Renal pelvis (tissue), 1 donor: ENCODE measurements at regions not wholly inside any gene's neighbourhood (a gene's known extent, or its start where the extent isn't known, plus 50 kb on each side); places are given as distances from the start of the nearest gene placed in this dataset.

Source experiments
- DNase-seq: peaks from one replicate; pipeline ENCODE4 v3.0.0-alpha.2; 2013

DNA sequence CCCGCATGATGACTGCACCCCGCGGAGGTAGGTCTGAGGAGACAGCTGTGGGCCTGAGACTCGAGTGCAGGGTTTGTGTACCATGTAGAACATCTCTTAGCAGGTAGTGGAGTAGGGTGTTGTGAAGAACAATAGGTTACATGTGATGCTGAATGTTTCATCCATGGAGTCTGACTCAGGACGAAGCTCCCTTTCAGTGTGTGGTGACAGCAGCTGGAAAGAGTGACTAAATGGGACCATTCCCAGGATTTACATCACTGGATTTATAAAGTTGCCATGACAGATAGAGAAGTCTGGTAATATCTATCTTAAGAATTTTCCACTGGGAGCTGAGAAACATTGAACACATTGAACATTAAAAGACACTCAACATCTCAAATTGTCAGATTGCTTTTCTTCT lies 259.6 kb upstream of the RGS6 start:
- no peak for DNase-seq

DNA sequence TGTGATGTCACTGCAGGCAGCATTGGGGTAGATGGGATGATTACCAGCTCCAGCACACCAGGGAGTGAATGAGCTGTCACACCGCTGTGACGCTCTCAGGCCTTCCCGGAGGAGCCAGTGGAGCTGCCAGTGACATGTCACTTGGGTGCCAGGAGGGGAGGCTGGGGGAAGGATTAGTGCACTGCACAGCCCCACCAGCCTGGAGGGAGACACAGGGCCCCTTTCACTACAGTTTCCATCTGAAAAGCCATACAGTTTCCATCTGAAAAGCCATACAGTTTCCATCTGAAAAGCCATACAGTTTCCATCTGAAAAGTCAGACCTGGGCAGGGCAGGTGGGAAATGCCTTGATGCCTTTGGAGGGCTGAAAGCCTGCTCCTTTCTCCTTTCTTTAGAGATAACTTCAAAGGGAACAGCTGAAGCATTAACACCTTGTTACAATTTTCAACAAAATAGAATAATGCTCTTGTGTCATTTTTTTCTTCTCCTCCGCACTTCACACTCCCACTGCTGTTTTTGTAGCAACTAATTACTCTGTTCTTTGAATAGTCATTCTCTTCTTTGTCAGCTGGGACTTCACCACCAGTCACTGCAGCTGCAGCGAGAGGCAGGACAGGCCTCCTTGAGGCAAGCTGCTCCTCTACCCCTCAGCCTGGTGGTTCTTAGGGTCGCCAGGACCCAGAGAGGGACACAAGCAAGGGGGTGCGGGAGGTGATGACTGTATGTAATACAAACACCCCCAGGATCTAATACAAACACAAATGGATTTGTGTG lies 256.9 kb upstream of the RGS6 start:
- no peak for DNase-seq

DNA sequence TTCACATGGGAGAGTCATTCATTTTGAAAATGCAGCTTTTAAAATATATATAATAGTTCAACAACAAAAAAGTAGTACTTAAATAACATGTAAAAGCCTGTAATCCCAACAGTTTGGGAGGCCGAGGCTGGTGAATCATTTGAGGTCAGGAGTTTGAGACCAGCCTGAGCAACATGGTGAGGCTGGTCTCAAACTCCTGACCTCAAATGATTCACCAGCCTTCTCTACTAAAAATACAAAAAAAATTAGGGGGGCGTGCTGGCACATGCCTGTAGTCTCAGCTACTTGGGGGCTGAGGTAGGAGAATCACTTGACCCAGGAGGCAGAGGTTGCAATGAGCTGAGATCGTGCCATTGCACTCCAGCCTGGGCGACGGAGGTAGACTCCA lies 256.3 kb upstream of the RGS6 start:
- no peak for DNase-seq

DNA sequence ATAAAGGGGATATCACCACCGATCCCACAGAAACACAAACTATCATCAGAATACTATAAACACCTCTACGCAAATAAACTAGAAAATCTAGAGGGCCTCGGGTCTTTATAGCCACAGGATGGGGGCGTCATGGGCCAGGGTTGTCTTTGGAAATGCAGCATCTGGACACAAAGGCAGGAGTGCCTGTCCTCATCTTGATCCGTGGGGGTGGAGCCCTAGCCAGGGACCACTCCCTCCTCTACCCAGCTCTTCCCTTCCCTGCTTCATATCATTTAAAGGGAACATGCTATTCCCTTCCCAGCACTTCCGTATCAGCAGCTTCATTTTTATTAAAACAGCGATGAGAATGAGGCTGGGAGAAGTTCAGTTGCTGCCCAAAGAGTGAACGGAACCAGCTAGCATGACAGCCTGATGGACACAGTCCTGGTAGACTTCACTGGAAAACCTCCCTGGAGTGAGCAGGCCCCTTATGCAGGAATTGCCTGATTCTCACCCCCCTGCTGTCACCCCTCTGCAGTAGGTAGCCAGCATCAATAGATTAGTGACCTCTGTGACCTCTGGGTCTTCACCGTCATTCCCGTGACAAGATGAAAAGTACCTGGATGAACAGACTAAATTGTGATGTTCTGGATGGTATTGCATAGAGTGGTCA lies 251.4 kb upstream of the RGS6 start:
- DNase-seq: no peak

DNA sequence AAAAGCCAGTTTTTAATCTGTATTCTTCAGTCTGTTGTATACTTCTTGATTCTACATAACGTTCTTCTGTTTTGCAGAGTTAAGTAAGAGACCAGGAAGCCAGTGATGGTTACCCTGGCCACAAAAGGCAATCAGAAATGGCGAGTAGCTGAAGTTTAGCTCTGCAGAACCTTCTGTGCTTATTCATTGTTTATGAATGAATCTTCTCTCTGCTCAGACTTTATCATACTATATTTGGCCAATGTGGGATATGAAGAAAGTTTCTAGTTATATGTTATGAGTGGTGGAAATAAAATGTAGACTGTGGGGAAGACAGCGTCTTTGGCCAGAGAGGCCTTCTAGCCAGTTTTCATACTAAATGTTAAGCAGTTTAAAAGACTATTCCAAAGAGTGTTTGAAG lies 249.9 kb upstream of the RGS6 start:
- no peak for DNase-seq

DNA sequence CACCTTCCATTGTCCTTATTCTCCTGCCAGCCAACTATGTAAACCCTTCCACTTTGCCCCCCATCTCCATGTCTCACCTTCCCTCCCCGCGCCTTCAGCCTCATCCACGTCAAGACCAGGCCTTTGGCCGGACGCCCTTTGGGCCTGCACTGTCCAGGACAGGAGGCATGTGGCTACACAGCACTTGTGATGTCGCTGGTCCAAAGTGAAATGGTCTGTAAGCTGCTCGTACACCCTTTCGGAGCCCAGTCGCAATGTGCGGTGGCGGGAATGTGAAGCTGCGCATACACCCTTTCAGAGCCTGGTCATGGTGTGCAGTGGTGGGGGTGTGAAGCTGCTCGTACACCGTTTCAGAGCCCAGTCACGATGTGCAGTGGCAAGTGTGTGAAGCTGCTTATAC lies 247.9 kb upstream of the RGS6 start:
- no peak for DNase-seq

DNA sequence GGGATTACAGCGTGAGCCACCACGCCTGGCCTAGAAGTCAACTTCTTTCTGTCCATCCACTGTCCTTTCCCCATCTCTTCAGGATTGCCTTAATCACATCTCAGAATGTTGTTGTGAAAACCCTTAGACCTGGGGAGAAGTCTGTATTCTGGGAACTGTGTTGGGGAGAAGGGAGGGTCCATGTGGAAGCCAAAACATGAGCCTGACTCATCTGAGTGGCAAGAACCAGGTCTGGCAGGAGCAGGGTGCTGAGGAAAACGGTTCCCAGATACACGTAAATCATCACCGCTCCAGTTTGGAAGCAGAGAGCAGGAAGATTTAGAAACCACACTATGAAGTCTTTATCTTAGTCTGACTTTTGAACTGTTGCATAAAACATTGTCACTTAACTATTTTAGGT lies 245.6 kb upstream of the RGS6 start:
- no peak for DNase-seq

DNA sequence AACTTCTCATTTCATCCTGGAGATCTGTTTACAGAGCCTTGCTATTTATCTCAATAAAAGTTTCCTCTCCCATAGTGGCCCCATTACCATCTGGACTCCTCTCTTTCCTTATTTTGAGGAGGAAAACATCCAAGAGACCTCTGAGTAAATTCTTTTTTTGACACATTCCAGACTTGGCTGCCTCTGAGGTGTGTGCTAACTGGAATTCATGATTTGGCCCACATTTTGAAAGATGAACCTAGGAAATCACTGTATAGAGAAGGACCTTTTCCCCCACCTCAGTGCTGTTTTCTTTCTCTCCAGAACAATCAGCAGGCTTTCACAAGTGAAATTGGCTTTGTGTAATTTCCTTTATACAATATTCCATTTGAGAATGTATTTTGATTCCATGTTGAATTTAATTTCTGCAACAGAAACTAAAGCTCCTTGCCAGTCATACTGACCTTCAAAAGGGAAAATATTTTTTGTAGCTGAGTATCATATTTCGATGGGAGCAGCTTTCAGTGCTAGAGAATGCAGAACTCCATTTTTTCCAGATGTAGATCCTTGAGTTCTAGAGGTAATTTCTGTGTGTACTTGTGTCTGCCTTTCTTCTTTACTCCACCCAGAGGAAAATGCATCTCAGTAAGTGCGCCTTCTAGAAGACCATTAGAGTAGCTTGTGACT lies 244.9 kb upstream of the RGS6 start:
- DNase-seq: no peak

DNA sequence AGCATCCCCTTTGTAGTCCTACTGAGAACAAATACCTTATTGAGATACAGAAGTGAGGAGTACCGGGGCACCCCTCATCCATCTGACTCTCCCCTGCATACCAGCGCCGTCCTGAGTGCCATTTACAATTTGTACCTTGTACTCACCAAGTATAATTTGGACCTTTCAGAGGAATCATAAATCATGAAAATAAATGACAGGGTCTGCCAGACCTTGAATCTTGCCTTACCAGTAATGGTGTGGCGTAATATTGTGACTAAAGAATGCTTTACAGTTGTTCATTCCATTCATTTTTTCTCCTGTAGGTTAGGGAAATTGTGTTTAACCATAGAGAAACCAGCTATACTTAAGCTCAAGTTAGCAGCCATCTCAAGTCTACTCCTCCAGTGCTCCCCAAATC lies 243.7 kb upstream of the RGS6 start:
- no peak for DNase-seq

DNA sequence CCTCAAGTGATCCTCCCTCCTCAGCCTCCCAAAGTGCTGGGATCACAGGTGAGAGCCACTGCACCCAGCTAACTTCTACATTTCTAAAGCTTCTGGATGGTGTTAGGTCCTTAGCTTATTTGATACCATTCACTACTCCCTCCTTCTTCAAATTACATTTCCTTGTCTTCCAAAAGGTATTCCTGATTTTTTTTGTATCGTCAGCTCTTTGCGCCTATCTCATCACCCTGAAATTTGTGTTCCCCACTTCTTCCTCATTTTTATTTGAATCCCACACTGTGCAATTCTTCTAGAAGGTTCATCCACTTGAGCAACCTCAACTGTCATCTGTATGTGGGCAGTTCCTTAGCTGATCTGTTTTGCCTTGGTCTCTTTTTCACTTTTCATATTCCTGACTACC lies 241.8 kb upstream of the RGS6 start:
- no peak for DNase-seq

DNA sequence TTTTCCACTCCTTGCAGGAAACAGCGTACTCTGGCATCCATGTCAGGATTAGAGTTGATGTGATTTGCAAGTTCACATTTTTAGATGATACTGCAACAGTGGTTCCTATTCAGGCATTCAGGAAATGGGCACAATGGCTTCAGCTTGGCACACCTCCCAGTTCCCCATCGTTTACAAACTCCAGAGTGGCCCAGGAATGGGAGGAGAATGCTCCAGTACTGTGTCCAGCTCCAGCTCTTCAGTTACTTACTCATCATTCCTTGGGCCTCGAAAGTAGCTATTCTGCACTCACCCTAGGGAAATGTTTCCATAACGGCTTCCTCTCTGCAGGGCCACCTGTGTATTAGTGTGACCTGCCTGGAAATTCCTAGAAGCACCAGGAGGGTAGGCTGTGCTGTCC lies 239.7 kb upstream of the RGS6 start:
- DNase-seq: no peak

DNA sequence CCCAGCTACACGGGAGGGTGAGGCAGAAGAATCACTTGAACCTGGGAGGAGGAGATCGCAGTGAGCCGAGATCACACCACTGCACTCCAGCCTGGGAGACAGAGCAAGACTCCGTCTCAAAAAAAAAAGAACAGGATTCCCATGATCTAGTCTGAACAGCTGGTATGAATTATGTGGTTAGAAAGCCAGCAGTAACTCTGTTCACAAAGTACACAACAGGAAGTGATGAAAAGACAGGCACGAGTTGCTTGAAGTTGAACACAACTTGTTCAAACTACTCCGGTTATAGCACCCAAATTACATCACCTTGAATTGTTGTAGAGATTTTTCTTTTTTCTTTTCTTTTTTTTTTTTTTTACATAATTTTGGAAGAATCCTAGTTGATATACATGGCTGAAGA lies 238.8 kb upstream of the RGS6 start:
- no peak for DNase-seq

DNA sequence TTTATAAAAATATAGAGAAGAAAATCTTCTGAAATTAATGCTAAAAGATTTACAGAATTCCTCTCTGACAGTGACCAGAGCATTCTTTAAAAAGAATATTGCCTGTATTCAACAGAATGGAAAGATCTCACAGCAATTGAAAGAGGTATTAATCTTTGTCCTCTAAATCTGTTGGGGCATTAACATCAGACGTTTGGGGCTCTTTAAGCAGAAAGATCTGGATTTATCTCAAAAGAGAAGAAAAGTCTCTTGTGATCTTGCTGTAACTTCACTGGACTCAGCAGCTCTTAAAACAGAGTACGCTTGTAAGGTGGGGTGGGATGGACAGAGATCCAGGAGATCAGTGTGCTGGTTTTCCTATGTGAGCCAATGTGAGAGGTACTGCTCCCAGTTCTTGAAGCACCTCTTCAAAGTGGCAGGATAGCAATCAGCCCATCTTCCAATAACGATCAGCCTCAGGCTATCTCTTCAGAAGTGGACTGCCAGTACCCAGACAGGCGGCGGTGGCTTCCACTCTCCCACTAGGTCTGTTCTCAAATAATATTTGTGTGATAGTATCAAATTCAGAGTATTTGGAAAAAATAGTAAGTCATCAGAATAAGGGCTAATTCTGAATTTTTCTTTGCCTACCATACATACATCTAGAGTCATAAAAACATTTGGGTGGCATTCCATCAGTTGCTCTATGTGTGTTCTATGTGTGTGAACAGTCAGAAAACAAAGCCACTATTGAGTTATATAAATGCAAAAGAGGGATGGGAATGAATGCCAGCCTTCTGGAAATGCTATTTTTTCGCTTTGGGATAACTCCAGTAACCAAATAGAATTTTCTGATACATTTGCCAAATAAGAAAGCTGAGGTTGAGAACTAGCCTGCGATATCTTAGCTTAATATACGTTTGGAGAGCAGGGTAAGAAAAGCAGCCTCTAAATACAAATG lies 237.4 kb upstream of the RGS6 start:
- no peak for DNase-seq

DNA sequence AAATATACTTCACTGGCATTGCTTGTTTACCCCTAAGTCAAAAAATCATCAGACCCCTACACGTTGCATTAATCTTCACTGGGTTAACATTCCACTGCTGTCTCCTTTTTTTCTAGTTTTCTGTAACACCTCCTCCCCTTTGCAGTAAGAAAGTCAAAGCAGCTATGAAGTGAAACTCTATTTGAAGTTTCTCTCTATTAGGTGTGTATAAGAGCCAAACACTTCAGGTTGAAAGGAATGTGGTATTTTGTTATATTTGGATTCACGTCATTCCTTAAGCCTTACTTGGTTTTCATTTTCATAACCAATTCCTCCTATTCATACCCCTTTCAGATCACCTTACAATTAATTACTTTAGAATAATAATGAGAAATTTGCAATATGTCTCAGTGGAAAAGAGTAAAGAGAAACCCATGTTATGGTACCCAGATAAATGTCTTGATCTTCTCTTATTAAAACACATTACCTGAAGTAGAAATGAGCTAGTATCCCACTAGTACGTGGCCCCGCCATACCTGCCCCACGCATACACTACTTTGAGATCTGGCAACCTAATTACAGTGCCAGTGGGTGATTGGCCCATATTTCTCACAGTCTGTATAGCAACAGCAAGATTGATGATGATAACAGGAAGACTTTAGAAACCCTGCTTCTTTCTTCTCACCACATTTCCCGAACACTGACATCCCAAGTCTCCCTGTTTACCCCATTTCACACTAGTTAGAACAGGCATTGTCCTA lies 236.4 kb upstream of the RGS6 start:
- no peak for DNase-seq

DNA sequence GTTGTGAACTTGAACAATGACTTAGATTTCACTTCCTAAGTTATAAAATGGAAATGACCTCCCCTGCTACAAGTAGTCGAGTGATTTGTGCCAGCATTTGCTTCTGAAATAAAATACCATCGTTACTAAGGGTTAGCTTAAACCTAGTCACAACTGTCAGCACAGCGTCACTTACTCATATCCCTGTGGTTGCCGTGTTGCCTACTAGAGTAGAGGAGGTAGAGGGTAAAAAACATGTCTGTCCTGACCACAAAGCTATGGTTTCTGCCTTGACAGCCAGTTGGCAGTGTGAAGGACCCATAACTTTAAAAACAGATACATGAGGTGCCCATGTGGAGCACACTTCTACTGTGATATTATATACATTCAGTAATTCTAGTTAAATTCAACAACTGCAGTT lies 234.2 kb upstream of the RGS6 start:
- DNase-seq: no peak

DNA sequence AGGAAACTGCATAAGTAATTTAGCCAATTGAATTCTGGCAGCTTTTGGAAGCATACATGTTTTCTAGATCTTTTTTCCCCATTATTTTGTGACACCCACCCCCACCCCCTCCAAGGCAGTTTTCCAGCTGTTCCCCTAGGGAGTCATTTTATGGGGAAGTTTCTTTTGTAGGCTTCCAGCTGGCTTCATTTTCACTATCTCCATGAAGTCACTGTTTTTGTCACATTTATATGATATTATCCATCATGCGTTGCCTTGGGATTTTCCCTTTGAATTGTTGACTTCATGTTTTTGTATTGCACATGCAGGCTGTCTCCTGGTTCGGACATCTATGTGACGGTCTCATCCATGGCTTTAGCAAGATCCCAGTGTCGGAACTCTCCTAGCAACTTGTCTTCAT lies 233.6 kb upstream of the RGS6 start:
- DNase-seq: peak; percentile 73

DNA sequence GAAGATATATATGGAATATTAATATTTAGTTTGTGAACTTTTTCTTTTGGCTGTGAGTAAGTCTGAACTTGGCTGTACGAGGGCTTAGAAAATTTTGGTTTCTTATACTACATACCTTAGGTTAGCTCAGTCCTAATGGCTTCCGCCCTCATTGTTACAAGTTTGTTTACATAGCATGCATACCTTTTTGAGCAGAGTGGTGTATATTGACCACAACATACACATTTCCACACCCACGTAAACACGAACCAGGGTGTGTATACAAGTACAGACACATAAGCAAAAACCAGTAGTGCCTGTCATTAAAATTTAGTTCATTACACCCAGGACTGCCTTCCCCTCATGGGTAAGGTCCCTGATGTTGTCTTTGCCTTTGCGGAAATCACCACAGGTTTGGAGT lies 230.2 kb upstream of the RGS6 start:
- DNase-seq: no peak

DNA sequence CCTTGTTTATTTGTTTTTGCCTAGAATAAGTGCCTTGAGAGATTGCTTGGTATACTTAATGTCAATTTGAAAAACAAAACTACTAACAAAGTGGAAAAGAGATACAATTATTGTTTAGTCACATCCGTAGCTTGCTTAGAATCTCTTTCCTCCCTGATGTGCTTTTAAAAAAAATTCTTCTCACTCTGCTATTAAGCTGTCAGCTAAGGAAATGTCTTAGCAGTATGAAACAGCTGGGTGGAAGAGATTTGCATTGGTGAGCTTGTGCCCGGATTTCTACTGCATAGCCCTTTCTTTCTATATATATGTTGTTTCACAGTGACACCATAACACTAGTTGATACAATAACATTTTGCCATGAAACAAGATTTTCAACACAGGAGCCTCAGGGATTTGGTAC lies 229.4 kb upstream of the RGS6 start:
- DNase-seq: peak; percentile 44

DNA sequence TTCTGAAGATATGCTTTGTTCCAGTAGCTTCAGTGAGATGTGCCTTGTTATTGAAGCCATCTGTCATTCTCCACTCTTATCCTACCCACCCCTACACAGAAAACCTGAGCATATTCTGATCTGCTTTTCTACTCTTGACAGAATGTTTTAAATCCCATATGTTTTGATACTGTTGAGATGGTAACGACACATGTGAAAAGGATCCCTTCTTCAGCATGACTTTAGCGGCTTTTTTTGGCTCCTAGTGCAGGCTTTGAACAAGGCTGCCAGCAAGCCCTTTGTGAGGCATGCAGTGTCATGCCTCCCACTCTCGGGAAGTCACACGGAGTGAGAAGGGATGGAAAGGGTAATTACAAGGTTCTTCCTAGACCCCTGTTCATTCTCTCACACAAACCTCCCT lies 228.8 kb upstream of the RGS6 start:
- peak; percentile 69 for DNase-seq

DNA sequence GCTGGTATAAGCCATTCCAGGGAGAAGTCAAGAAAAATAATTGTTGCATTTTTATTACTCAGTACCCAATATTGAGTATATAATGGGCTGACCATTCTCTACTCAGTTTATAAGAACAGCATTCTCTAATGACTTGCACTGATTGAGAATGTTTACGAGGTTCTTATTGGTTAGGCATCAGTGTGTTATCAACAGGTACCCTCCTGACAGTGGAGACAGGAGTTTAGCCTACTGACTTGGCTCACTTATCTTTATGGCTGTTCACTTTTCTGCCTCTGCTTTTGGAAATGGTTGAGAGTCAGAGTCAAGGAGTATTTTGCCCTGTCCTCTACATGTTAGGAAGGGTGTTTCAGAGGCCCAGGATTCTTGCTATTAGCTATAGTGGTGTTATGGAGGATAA lies 228.0 kb upstream of the RGS6 start:
- no peak for DNase-seq

DNA sequence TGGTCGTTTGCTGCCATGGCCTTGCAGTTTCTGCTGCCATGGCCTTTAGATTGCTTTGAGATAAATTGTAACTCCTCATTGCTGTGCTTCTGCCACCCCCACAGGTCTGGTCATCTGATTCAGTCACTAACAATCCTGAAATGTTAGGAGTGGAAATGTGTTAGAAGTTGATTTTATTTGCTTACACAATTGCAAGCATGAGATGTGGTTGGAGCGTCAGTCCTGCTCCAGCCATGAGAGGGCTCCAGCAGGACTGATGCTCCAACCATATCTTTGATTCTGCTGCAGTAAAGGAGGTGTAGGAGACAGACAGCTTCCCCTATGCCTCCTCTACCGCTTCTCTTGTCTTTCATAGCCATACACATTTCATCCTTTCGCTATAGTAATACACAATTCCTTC lies 226.8 kb upstream of the RGS6 start:
- no peak for DNase-seq

DNA sequence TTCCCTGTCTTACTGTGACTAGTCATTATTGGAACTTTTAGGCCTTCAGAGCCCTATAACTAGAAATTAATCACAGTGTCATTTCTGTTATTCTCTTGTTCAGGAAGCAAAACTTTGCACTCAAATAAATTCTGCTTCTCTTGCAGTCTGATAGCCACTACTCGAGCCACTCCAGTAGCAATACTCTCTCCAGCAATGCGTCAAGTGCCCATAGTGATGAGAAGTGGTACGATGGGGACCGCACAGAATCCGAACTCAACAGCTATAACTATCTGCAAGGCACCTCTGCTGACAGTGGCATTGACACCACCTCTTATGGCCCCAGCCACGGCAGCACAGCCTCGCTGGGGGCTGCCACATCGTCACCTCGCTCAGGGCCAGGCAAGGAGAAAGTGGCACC lies 223.2 kb upstream of the RGS6 start:
- no peak for DNase-seq
